ENCODE measurements at regions not wholly inside any gene's neighbourhood (a gene's known extent, or its start where the extent isn't known, plus 50 kb on each side); places are given as distances from the start of the nearest gene placed in this dataset.

DNA sequence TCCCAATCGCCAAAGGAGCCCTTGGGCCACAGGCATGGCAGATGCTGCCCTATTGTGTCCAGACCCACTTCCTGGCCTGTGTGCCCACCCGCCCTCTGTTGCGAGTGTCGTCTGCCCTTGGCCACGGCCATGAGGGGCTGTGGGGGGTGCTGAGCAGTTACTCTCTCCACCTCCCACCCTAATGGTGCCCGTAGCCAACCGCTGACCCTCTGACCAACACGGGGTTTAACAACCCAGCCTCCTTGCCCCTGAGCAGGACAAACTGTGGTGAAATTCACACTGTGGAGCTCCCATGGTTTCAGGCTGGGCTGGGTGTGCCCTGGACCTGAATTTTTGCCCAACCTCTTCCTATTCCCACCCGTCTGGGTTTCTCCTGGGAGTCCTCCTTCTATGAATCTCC, 145.7 kb upstream of the HDAC4 start:
- no peaks in the 10 kb centered on the region for H3K4me1 ChIP-seq
- no peaks in the 10 kb centered on the region for H3K36me3 ChIP-seq
- ATAC-seq = no peak
- peak in 1 of 5 donors; percentile 41 for DNase-seq
- no peak overlapping the region for H3K4me3 ChIP-seq
- intact Hi-C loops (cut with DNase I) = no loop called here
- peaks cover 0 to 23% (median 2%) of the 10 kb centered on the region in 9 donors for H3K27me3 ChIP-seq
- no peak overlapping the region for H3K27ac ChIP-seq
- TF ChIP-seq, protein P1, sequence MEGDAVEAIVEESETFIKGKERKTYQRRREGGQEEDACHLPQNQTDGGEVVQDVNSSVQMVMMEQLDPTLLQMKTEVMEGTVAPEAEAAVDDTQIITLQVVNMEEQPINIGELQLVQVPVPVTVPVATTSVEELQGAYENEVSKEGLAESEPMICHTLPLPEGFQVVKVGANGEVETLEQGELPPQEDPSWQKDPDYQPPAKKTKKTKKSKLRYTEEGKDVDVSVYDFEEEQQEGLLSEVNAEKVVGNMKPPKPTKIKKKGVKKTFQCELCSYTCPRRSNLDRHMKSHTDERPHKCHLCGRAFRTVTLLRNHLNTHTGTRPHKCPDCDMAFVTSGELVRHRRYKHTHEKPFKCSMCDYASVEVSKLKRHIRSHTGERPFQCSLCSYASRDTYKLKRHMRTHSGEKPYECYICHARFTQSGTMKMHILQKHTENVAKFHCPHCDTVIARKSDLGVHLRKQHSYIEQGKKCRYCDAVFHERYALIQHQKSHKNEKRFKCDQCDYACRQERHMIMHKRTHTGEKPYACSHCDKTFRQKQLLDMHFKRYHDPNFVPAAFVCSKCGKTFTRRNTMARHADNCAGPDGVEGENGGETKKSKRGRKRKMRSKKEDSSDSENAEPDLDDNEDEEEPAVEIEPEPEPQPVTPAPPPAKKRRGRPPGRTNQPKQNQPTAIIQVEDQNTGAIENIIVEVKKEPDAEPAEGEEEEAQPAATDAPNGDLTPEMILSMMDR (IDR thresholded peaks at IDR 0.05) = no peak
- no peak for TF ChIP-seq POLR2A (IDR thresholded peaks at IDR 0.05)
- peaks cover 0 to 5% (median 0%) of the 10 kb centered on the region in 12 donors for H3K9me3 ChIP-seq
- 78 to 88% (median 85%) methylated on average over 9 of the region's 9 CpGs for WGBS, 4 donors

DNA sequence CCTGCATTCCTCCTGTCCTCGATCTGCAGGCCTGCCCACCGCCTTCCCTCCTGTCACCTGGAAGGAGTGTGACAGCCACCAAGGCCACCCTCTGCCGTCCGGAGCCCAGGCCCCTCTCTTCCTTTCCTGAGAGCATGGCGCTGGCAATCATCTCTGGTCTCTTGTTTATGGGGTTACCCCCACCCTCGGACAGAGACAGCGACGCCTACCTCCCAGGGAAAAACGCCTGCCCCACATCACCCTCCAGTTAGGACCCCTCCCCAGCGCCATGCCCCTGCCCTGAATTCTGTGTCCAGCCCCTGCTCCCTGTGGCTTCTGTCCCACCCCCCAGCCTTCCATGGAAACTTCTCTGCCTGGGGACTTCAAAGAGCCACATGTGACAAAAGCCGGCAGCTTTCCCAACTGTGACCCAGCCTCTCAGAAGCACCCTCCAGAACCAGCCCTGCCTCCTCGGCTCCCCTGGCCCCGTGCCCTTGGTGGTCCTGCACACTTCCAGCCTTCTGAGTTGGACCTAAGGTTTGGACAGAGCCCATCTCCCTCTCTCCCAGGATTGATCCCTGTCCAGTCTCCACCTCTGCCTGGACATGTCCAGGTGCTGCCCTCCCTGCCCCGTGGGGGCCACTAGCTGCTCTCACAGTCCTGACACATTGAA, 145.0 kb upstream of the HDAC4 start:
- H3K4me3 ChIP-seq = no peak overlapping the region

DNA sequence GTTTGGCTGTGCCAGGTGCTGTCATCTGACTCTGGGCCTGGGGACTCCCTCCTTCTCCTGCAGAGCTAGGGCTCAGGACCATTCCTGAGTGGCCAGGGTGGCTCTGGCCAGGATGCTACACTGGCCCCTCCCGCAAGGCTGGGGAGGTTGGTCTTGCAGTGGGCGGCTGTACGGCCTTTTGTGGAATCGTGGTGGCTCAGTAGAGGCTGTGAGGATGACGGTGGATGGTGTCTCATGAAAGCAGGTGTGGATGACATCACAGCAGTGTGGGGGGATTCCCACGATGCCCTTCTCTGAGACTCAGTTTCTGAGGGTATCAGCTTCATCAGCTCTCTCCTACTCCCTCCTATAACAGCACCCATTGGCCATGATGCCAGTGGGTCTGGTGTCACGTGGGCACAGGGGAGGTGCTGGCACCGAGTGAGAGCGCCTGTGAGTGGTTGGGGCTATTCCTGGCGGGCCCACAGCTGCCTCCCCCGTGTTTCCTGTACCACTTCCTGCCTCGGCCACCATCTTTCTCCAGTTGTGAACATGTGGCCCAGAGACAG, 144.2 kb upstream of the HDAC4 start:
- no peak for DNase-seq
- ATAC-seq = no peak
- no peaks in the 10 kb centered on the region for H3K4me1 ChIP-seq
- peaks cover 0 to 11% (median 0%) of the 10 kb centered on the region in 12 donors for H3K9me3 ChIP-seq
- no peak overlapping the region for H3K27ac ChIP-seq
- no peak overlapping the region for H3K4me3 ChIP-seq
- H3K36me3 ChIP-seq = no peaks in the 10 kb centered on the region
- peaks cover 0 to 19% (median 2%) of the 10 kb centered on the region in 9 donors for H3K27me3 ChIP-seq
- WGBS, 4 donors = 66 to 77% (median 75%) methylated on average over 12 of the region's 12 CpGs
- intact Hi-C loops (cut with DNase I) = no loop called here
- TF ChIP-seq POLR2A (IDR thresholded peaks at IDR 0.05) = no peak
- TF ChIP-seq, protein P1 (IDR thresholded peaks at IDR 0.05) = no peak

More for the DNA sequence above, 145.0 kb upstream of the HDAC4 start:
- H3K27me3 ChIP-seq = peaks cover 0 to 19% (median 2%) of the 10 kb centered on the region in 9 donors
- 80 to 84% (median 82%) methylated on average over 14 of the region's 14 CpGs for WGBS, 4 donors
- H3K27ac ChIP-seq = no peak overlapping the region
- H3K36me3 ChIP-seq = no peaks in the 10 kb centered on the region
- intact Hi-C loops (cut with DNase I) = no loop called here
- no peaks in the 10 kb centered on the region for H3K4me1 ChIP-seq
- peaks cover 0 to 11% (median 0%) of the 10 kb centered on the region in 12 donors for H3K9me3 ChIP-seq
- TF ChIP-seq, protein P1 (IDR thresholded peaks at IDR 0.05) = no peak
- TF ChIP-seq POLR2A (IDR thresholded peaks at IDR 0.05) = no peak
- peak in 1 of 5 donors; percentile 42 for DNase-seq
- no peak for ATAC-seq

DNA sequence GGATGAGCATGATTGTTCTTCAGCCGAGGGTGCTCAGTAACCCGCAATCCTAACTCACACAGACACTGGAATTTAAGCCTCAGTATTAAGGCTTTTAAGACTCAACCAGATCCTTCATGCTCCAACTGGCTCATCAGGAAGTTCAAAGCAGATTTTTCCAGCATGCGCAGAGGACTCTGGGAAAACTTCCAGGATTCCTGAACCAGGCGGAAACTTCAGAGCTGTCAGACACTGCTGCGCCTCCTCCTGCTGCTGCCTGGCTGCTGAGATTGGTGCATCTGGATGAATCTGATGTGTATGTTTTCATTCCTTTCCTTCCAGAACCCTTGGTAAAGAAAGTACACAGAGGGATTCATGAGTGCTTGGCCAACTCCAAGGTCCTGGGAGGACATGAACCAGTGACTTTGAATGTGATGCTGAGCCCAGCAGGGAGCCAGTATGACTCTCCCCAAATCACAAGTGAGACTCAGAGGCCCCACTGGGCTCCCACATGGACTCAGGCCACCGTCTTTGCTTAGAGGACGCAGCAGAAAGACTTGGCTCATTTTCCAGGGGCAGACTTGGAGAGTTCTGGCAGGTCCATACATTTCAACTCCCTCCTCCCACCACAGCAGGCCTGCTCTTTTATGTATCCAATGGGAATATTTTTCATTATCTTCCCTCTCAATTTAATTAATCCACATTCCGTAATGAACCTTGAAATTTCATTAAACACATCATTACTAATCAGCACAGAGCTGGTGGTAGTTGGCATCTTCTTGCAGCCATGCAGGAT, 143.5 kb upstream of the HDAC4 start:
- H3K9me3 ChIP-seq = peaks cover 0 to 11% (median 0%) of the 10 kb centered on the region in 12 donors
- intact Hi-C loops (cut with DNase I) = no loop called here
- H3K27me3 ChIP-seq = peaks cover 0 to 19% (median 2%) of the 10 kb centered on the region in 9 donors
- no peaks in the 10 kb centered on the region for H3K36me3 ChIP-seq
- 65 to 70% (median 69%) methylated on average over 8 of the region's 8 CpGs for WGBS, 4 donors
- ATAC-seq = no peak
- DNase-seq = no peak
- H3K4me3 ChIP-seq = no peak overlapping the region
- no peak for TF ChIP-seq POLR2A (IDR thresholded peaks at IDR 0.05)
- TF ChIP-seq, protein P1 (IDR thresholded peaks at IDR 0.05) = no peak
- no peaks in the 10 kb centered on the region for H3K4me1 ChIP-seq
- H3K27ac ChIP-seq = no peak overlapping the region
